GM23248 (cell line): ENCODE measurements at regions not wholly inside any gene's neighbourhood (a gene's known extent, or its start where the extent isn't known, plus 50 kb on each side); places are given as distances from the start of the nearest gene placed in this dataset.
A peak's percentile ranks its signal among the peaks of the same experiment; 100 is the strongest.

Source experiments
- DNase-seq: peaks from one replicate; pipeline ENCODE4 v3.0.0-alpha.2; 2015
- H2AFZ ChIP-seq: fragments of 200-600 bp; sonication (generic); 2 replicates; pipeline ENCODE4 v1.6.1; 2016; ENCODE audit warnings: antibody characterized with exemption
- H3F3A ChIP-seq: fragments of 200-600 bp; sonication (generic); 2 replicates; pipeline ENCODE4 v1.6.1; 2016; ENCODE audit warnings: mild to moderate bottlenecking, antibody characterized with exemption, mixed run types; ENCODE audit not compliant: insufficient read depth
- H3K27ac ChIP-seq: fragments of 200-600 bp; sonication (generic); 2 replicates; pipeline ENCODE4 v1.5.1; 2016; ENCODE audit warnings: mild to moderate bottlenecking
- H3K27me3 ChIP-seq: fragments of 200-600 bp; sonication (generic); replicated peaks from 2 replicates; pipeline ENCODE4 v1.6.1; 2016; ENCODE audit warnings: mild to moderate bottlenecking; ENCODE audit not compliant: insufficient read depth
- H3K36me3 ChIP-seq: fragments of 200-600 bp; sonication (generic); 2 replicates; pipeline ENCODE4 v1.6.1; 2016; ENCODE audit warnings: low read depth, mild to moderate bottlenecking
- H3K4me1 ChIP-seq: fragments of 200-600 bp; sonication (generic); 2 replicates; pipeline ENCODE4 v1.6.1; 2016; ENCODE audit warnings: mild to moderate bottlenecking; ENCODE audit not compliant: insufficient read depth
- H3K4me2 ChIP-seq: fragments of 200-600 bp; sonication (generic); one replicate; pipeline ENCODE4 v1.6.1; 2016; ENCODE audit warnings: mild to moderate bottlenecking; ENCODE audit not compliant: unreplicated experiment
- H3K4me3 ChIP-seq: fragments of 200-600 bp; sonication (generic); 2 replicates; pipeline ENCODE4 v1.5.1; 2016; ENCODE audit warnings: mild to moderate bottlenecking
- H3K79me2 ChIP-seq: fragments of 200-600 bp; sonication (generic); 2 replicates; pipeline ENCODE4 v1.6.1; 2016; ENCODE audit warnings: mild to moderate bottlenecking; ENCODE audit not compliant: insufficient read depth
- H3K9ac ChIP-seq: fragments of 200-600 bp; sonication (generic); 2 replicates; pipeline ENCODE4 v1.6.1; 2016; ENCODE audit warnings: mild to moderate bottlenecking
- H3K9me2 ChIP-seq: fragments of 200-600 bp; sonication (generic); 2 replicates; pipeline ENCODE4 v1.6.1; 2016; ENCODE audit warnings: mixed run types, mild to moderate bottlenecking, moderate library complexity; ENCODE audit not compliant: insufficient read depth
- H3K9me3 ChIP-seq: fragments of 200-600 bp; sonication (generic); one replicate; pipeline ENCODE4 v1.6.1; 2017; ENCODE audit warnings: low read depth
- H4K20me1 ChIP-seq: fragments of 200-600 bp; sonication (generic); 2 replicates; pipeline ENCODE4 v1.6.0; 2016; ENCODE audit not compliant: insufficient read depth
- EZH2 ChIP-seq: fragments of 200-600 bp; sonication (generic); IDR thresholded peaks from 2 replicates; pipeline ENCODE4 v1.6.1; 2018; ENCODE audit warnings: antibody characterized with exemption, mild to moderate bottlenecking; ENCODE audit not compliant: insufficient read depth, poor library complexity, severe bottlenecking
- EZH2phosphoT487 ChIP-seq: fragments of 200-600 bp; sonication (generic); IDR thresholded peaks from 2 replicates; pipeline ENCODE4 v1.6.1; 2018; ENCODE audit warnings: antibody characterized with exemption, moderate library complexity, mild to moderate bottlenecking, low read depth; ENCODE audit not compliant: insufficient read depth
- WGBS, 2 experiments: methylation state at CpG; one replicate each; pipeline ENCODE4 v1.1.6; 2015 to 2017; ENCODE audit warnings: low lambda C conversion rate in 2 of 2, low coverage in 1 of 2; ENCODE audit errors: missing lambda C conversion rate in 2 of 2; 5-methylcytosine and 5-hydroxymethylcytosine counted together
- in situ Hi-C: fragments of 300-500 bp; cut with MboI; formaldehyde crosslinking; loops from 2 replicates; pipeline ENCODE4 v1.15.0; 2020

DNA sequence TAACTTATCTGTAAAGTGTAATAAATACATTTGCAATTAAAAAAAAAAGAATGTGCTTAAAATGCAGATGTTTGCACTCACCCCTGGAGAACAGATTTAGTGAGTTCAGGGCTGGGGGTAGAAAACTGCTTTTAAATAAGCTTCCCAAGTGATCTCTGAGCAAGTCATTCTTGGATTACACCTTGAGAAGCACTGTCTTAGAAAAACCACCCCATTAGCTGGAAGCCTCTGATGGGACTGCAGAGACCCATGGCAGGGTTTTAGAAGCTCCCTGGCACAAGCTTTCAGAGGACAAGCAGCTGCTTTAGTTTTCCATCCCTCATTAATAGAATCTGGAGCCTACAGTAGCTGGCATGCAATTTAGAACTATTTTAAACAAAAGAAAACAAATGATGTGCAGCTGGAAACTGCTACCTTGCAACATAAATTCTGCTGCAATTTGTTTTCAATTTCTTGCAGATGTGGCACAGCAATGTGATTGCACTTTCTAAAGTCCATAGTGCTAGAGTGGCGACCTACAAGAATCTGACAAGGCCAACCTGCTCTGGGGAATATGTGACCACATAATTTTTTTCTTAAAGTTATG is 141.5 kb downstream of the CDC42EP3 start:
- Histone ChIP-seq H3K9me2 (no peaks in the 10 kb centered on the region), H3K4me2 (no peak overlapping the region), H2AFZ (no peak overlapping the region), H3K27ac (no peak overlapping the region), H3K27me3 (no peaks in the 10 kb centered on the region), H3K4me3 (no peak overlapping the region), H4K20me1 (no peaks in the 10 kb centered on the region), H3K9me3 (no peaks in the 10 kb centered on the region), H3K79me2 (no peaks in the 10 kb centered on the region), H3K4me1 (no peaks in the 10 kb centered on the region), H3K36me3 (no peaks in the 10 kb centered on the region), H3F3A (no peaks in the 10 kb centered on the region; the same call in 1 of the 2 replicates), H3K9ac (no peak overlapping the region)
- in situ Hi-C loops: no loop called here
- WGBS, 2 experiments: 68 to 73% methylated on average over 1 of the region's 1 CpG
- no peak for DNase-seq
- TF ChIP-seq EZH2phosphoT487: no peak
- TF ChIP-seq EZH2: no peak

DNA sequence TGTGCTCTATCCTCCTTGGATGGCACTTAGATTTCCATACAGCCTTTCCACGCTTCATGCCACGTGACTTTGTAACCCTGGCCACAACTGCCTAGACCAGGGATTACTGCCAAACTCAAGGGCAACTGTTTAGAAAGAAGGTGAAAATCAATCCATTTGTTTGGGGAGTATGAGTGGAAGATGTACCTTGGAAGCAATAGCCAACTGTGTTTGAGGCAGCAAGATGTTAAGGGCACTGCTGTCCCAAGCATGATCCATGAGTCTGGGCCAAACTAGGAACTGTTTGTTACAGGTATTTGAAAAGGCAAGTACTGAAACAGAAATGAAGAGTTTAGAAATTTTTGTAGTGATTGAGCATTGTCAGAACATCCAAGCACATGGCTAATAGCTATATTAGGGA is 138.9 kb downstream of the CDC42EP3 start:
- Histone ChIP-seq H3K36me3 (no peaks in the 10 kb centered on the region), H3K4me2 (no peak overlapping the region), H3K79me2 (no peaks in the 10 kb centered on the region), H3K9ac (no peak overlapping the region), H3K9me3 (no peaks in the 10 kb centered on the region), H3K9me2 (no peaks in the 10 kb centered on the region), H3K4me3 (no peak overlapping the region), H3K4me1 (no peaks in the 10 kb centered on the region), H3K27me3 (no peaks in the 10 kb centered on the region), H4K20me1 (no peaks in the 10 kb centered on the region), H3F3A (no peaks in the 10 kb centered on the region), H2AFZ (no peak overlapping the region), H3K27ac (no peak overlapping the region)
- no peak for DNase-seq
- TF ChIP-seq EZH2phosphoT487 (no peak), EZH2 (no peak)
- in situ Hi-C loops: no loop called here
- 93 to 100% methylated on average over 2 of the region's 2 CpGs for WGBS, 2 experiments

- no peak for DNase-seq
- H2AFZ ChIP-seq: no peak overlapping the region
- H3K4me2 ChIP-seq: no peak overlapping the region
- H3K4me1 ChIP-seq: no peaks in the 10 kb centered on the region
- H3K9me2 ChIP-seq: no peaks in the 10 kb centered on the region
- no peak overlapping the region for H3K4me3 ChIP-seq
- no peaks in the 10 kb centered on the region for H4K20me1 ChIP-seq
- no peaks in the 10 kb centered on the region for H3K9me3 ChIP-seq
- in situ Hi-C loops: no loop called here
- no peak overlapping the region for H3K9ac ChIP-seq
- H3K36me3 ChIP-seq: no peaks in the 10 kb centered on the region
- no peak overlapping the region for H3K27ac ChIP-seq
- no peaks in the 10 kb centered on the region for H3F3A ChIP-seq
- no peaks in the 10 kb centered on the region for H3K27me3 ChIP-seq
- H3K79me2 ChIP-seq: no peaks in the 10 kb centered on the region
- 88 to 99% methylated on average over 5 of the region's 5 CpGs for WGBS, 2 experiments
- TF ChIP-seq EZH2phosphoT487 (no peak), EZH2 (no peak)
Observed at GRCh38 chr2:37537316-37537715, 134.1 kb downstream of the CDC42EP3 start.

- Histone ChIP-seq H3K4me2 (no peak overlapping the region), H3K27me3 (no peaks in the 10 kb centered on the region), H3K9ac (no peak overlapping the region), H3K79me2 (no peaks in the 10 kb centered on the region), H3K4me1 (no peaks in the 10 kb centered on the region), H3K9me2 (no peaks in the 10 kb centered on the region), H3K9me3 (no peaks in the 10 kb centered on the region), H3F3A (no peaks in the 10 kb centered on the region), H3K36me3 (no peaks in the 10 kb centered on the region), H2AFZ (peak overlapping the region; percentile 16; the same call in 1 of the 2 replicates), H3K27ac (no peak overlapping the region), H3K4me3 (no peak overlapping the region), H4K20me1 (no peaks in the 10 kb centered on the region)
- no peak for DNase-seq
- in situ Hi-C loops: no loop called here
- TF ChIP-seq EZH2 (no peak), EZH2phosphoT487 (no peak)
- 63 to 67% methylated on average over 5 of the region's 5 CpGs for WGBS, 2 experiments
Observed at GRCh38 chr2:37541516-37541915, 129.9 kb downstream of the CDC42EP3 start.
